Hematopoietic multipotent progenitor cell (in vitro differentiated cells): ENCODE measurements at regions not wholly inside any gene's neighbourhood (a gene's known extent, or its start where the extent isn't known, plus 50 kb on each side); places are given as distances from the start of the nearest gene placed in this dataset.
"Not testable (repeated sequence)": the region's sequence is repeated elsewhere in the genome, so short reads cannot be mapped to it uniquely, and the experiment has no call there.

ENCODE experiments used
- DNase-seq, 3 donors: peaks; one replicate each; pipeline ENCODE4 v3.0.0-alpha.2; 2011 to 2015; ENCODE audit warnings: low read depth in 2 of 3, low spot score in 2 of 3

GRCh38 chr6:81929828-81930227, 177.3 kb upstream of the TENT5A start:
- DNase-seq: no peak

- no peak for DNase-seq
Observed at GRCh38 chr6:81925201-81925600, 172.7 kb upstream of the TENT5A start.

- peak in 1 of 3 donors; percentile 4 for DNase-seq
Observed at GRCh38 chr6:81909981-81910900, 157.8 kb upstream of the TENT5A start.

DNA sequence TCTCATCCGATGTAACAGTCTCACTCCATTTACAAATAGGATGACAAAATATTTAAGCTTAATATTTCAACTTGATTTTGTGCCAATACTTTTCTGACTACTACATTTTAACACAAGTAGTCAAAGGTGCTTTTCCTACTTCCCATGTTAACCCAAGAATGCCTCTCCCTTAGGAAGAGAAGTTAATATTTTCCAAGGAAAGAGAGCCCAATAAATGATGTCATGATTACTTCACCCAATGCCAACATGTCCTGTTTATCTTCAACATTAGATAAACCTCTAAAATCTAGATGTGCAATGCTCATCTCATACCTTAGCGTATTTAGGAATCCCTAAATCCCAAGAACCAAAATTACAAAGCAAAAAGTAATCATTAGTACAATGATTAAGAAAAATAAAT, 156.7 kb upstream of the TENT5A start:
- DNase-seq: no peak

- no peak for DNase-seq
Observed at GRCh38 chr6:81906709-81907204, 154.3 kb upstream of the TENT5A start.

DNA sequence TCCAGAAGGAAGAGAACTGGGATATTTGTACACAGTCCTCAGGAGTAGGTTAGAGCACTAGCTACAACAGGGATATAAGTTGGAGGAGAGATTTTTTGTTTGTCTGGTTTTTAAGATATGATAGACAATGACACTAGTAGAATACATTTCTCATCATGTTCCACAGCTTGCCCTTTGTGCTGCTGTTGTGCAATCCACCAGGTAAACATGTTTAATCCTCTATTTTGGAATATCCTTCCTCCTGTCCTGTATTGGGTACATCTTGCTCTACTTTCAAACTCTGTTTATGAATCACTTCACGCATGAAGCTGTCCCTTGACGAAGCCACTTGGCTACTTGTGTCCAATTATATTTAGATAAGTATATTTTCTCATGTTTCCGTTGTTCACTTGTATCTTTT, 153.6 kb upstream of the TENT5A start:
- DNase-seq: no peak

GRCh38 chr6:81901551-81901966, 149.1 kb upstream of the TENT5A start:
- no peak for DNase-seq

DNA sequence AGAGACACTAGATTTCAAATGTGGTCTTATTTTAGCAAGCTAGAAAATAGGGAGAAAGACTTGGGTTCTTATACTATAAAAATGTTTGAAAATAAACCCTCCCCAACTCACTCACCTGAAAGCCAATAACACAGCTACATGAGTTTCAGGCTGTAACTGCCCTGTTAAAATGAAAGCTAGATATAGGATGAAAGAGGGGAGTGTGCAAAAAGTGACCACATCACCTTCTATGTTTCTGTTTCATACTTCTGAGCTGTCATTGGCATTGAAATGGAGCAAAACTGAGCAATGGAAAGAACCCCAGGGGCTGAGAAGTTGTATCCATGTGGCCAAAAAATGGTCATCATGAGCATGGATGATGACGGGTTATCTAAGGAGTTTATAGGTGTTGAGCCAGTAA, 148.1 kb upstream of the TENT5A start:
- DNase-seq: no peak

GRCh38 chr6:81897793-81898192, 145.3 kb upstream of the TENT5A start:
- no peak for DNase-seq

- no peak for DNase-seq
Observed at GRCh38 chr6:81896525-81897503, 144.3 kb upstream of the TENT5A start.

DNA sequence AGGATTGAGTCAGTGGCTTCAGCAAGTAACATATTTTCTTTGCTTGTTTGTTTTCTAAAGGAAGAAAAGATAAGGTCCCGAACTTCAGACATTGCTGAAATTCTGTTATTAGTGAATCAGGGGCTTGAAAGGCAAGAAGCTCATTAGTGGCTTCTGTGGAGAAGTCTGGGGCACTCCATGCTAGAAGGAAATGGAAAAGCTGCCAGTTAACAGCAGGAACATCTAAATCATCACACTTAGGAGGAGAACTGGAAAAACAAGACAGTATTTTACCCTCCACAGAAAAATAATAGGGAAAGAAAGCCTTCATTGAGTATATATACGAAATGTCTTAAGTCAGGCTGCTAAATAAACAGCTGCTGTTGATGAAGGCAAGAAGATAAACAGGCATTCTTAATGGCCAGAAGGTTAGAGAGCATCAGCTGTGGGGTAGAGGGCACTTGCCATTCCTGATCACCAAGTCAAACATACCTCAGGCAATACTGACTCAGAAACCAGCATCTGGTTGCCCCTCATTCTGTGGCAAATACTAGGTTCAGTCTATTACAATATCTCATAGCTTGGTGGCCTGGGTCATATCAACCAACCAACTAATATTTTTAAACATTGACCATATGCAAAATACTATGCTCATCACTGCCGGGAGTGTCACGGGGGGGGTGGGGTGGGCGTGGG, 143.2 kb upstream of the TENT5A start:
- no peak for DNase-seq

DNA sequence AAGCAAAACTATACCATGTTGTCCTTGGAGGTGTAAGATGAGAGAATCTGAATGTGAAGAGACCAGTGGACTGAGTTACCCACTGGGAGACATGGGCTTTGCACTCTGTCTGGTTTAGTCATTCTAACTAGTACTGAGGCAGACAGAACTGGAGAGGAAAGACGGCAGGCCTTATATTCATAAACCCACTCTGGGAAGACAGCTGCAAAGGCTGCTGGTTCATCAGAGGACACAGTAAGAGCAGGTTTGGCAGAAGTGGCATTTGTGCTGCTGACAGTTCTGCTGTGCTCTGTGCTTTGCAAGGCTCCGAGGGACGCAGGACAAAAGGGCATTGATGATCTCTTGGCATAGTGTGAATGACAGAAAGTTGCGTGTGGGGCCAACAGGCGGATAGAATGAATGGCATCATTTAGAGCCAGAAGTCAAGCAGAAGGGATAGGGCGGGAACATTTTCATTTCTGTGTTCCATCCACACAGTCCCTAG, 142.3 kb upstream of the TENT5A start:
- no peak for DNase-seq

DNA sequence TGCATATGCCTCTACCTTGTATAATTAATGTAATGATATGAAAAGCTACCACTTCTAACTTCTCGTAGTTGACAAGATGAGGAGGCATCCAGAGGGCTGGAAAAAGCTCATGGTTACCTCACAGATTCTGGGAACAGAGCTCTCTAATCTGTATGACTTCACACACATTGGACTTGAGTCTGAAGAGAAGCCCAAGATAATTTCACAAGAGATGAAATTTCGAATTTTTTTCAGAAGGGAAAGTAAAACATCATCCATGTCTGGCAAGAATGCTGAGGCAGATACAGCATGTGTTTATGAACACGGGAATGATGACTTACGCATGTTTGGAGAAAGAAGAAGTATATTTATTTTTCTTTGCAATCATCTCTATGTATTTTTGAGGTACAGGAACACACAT, 141.8 kb upstream of the TENT5A start:
- no peak for DNase-seq

DNA sequence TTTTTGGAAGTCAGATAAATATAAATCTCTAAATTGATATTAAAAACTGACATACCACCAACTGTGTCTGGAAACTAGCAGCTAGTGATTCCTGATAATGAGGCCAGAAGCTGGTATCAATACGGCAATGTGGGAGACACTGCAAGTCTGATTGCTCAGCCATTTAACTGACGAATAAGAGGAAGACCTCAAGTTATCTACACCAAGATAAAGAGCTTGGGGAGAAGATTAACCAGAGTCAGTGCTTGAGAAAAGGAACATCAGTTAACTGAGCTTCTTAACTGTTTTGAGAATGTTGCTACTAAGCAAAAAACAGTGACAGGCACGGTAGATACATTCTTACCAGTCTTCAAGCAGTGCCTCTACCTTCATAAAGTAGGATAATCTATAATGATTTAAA, 140.4 kb upstream of the TENT5A start:
- peak in 2 of 3 donors; percentile 1 to 9 for DNase-seq

GRCh38 chr6:81891874-81892273, 139.4 kb upstream of the TENT5A start:
- DNase-seq: no peak

DNA sequence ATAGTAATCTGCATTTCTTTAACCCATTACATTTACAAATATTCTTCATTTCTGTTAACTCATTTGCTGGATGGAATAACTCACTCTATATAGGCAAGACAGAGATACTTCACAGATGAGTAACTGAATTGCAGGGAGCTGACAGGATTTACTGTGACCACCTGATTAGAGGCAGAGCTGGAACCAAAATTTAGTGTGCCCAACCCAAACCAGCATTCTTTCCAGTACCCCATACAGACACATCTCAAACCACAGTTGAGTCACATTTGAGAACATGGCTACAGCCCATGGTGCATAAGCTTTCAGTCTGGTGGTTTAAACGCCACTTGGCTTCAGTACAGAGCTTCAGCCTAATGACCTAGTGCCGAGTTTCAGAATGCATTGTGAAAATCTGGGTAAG, 138.4 kb upstream of the TENT5A start:
- DNase-seq: no peak

DNA sequence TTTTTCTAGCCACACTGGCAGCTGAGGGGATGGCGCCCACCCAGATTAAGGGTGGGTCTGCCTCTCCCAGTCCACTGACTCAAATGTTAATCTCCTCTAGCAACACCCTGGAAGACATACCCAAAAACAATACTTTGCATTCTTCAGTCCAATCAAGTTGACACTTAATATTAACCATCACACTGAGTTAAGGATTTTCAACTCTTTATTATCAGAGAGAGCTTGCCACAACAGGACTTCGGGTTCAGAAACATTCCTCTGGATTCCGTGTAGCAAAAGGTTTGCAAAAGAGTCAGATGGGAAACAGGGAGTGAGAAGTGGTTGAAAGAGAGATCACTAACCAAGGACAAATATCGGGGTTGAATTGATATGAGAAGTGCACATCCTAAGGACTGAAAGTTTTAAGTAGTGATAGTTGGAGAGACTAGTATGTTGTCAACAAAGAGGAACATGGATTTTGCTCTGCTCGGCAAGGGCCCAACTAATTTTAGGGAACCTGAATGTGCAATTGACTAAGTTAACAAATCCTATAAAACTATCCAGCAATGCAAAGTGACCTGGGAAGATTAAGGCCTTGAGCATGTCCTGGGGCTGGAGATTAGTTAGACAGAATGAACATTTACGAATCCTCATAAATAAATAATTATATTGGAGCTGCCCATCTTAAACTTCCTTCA, 137.0 kb upstream of the TENT5A start:
- DNase-seq: no peak

DNA sequence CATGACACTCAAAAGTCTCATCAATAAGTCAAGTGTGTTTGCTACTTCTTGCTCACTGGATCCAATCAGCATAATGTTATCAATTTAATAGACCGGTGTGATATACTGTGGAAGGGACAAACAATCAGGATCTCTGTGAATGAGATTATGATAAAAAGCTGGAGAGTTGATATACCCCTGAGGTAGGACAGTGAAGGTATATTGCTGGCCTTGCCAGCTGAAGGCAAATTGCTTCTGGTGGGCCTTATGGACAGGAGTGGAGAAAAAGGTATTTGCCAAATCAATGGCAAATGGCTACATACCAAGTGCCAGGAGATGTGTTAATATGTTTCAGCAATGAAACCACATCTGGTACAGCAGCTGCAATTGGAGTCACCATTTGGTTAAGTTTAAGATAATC, 134.4 kb upstream of the TENT5A start:
- not testable (repeated sequence) for DNase-seq

DNA sequence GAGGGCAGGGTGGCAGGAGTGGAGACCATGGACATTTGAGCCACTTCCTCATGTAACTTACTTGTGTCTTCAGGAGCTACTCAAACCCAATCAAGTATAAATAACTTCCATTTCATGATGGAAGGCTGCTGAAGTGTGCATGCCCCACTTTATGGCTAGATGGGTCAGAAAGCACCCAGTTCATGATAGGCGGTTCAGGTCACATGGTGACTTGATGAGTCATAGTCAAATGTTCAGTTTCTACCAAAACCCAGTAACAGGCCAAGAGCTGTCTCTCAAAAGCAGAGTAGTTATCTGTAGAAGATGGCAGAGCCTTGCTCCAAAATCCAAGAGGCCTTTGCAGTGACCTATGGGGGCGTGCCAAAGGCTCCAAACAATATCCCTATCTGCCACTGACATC, 133.7 kb upstream of the TENT5A start:
- no peak for DNase-seq

DNA sequence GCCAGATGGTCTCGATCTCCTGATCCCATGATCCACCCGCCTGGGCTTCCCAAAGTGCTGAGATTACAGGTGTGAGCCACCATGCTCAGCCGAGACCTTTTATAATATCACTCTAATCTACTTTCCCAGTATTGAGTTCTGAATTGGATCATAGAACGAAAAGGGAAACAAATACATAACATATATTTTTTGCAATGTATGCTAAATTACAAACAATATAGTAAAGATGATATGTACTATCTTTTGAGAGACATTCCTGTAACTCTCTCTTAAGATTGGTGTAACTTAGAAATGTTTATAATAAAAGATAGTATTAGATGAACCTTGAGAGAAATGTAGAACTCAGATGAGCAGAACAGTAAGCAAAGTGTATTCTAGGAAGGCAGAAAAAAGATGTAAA, 129.2 kb upstream of the TENT5A start:
- no peak for DNase-seq
